AG09319 (cell line): ENCODE measurements at regions not wholly inside any gene's neighbourhood (a gene's known extent, or its start where the extent isn't known, plus 50 kb on each side); places are given as distances from the start of the nearest gene placed in this dataset.

Experiments used
- DNase-seq: peaks from one replicate; pipeline ENCODE4 v3.0.0-alpha.2; 2010; ENCODE audit warnings: low read depth; ENCODE audit errors: extremely low read depth
- TF ChIP-seq, protein P1 (sequence below): IDR thresholded peaks from 2 replicates; pipeline ENCODE4 v1.5.1; 2011; ENCODE audit warnings: low read depth, mild to moderate bottlenecking, inconsistent platforms, low read length, moderate library complexity

DNA sequence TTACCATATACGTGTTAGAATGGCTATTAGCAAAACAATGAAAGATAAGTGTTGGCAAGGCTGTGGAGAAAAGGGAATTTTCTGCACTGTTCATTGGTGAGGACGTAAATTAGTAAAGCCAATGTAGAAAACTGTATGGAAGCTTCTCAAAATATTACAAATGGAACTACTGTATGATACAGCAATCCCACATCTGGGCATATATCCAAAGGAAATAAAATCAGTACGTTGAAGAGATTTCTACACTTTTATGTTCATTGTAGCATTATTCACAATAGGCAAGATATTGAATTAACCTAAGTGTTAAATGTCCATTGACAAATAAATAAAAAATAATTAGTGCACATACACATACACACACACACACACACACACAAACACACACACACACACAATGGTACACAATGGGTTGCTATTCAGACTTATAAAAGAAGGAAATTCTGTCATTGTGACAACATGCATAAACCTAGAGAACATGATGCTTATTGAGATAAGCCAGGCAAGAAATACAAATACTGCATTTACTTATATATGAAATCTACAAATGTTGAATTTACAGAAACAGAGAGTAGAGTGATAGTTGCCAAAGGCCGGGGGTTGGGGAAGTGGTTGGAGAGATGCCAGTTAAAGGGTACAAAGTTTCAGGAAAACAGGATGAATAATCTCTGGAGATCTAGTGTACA lies 565.8 kb upstream of the LRRC4C start:
- TF ChIP-seq, protein P1, sequence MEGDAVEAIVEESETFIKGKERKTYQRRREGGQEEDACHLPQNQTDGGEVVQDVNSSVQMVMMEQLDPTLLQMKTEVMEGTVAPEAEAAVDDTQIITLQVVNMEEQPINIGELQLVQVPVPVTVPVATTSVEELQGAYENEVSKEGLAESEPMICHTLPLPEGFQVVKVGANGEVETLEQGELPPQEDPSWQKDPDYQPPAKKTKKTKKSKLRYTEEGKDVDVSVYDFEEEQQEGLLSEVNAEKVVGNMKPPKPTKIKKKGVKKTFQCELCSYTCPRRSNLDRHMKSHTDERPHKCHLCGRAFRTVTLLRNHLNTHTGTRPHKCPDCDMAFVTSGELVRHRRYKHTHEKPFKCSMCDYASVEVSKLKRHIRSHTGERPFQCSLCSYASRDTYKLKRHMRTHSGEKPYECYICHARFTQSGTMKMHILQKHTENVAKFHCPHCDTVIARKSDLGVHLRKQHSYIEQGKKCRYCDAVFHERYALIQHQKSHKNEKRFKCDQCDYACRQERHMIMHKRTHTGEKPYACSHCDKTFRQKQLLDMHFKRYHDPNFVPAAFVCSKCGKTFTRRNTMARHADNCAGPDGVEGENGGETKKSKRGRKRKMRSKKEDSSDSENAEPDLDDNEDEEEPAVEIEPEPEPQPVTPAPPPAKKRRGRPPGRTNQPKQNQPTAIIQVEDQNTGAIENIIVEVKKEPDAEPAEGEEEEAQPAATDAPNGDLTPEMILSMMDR: no peak
- DNase-seq: no peak

DNA sequence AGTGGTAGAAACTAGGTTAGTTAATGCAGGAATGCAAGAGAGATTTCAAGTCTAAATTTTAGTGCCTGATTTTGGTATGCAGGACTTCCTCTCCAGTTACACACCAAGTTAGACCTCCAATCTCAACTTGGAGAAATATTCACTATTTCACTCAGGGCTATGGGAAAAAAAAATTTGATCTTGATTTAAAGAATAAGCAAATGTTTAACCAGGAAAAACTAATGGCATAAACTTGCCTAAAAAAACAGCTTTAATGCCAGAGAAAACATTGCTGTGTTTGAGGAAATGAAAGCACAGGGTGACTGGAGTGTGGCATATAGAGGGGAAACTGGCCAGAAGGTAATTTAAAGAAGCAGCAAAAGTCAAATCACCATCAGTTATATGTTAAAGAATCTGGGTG lies 575.4 kb upstream of the LRRC4C start:
- TF ChIP-seq, protein P1: no peak
- DNase-seq: no peak

DNA sequence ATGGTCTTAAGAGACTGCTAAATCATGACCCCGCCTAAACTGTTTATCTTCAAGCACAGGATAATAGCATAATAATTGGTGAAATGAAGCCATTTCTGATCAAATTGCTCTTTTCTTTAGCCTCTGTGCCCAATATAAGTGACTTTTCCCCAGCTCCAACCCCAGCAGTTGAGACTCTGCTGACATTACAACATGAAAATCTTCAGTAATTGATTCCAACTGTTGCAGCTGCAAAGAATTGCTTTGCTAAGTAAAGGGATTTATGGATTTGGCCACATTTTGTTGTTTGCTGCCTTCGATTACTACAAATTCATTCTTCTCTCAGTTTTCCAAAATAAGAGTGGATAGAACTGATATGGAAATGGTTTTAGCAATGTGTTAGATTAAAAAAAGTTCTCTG lies 576.7 kb upstream of the LRRC4C start:
- TF ChIP-seq, protein P1: no peak
- no peak for DNase-seq

DNA sequence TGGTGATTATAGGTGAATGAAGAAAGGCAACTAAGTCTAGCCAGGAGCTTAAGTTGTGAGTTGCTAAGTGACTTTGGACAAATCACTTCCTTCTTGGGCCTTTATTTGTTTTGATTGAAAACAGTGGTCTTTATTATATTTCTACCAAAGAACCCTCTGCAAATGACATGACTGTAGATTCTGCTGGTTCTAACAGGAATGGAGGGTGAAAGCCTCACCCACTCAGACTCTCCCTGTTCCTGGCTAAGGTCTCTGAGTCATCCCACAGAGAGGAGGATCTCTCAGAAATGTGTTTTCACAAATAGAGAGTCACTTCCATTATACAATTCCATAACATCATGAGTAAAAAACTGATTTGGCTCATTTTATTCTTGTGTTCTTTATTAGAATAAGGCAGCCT lies 583.9 kb upstream of the LRRC4C start:
- TF ChIP-seq, protein P1: no peak
- DNase-seq: no peak

DNA sequence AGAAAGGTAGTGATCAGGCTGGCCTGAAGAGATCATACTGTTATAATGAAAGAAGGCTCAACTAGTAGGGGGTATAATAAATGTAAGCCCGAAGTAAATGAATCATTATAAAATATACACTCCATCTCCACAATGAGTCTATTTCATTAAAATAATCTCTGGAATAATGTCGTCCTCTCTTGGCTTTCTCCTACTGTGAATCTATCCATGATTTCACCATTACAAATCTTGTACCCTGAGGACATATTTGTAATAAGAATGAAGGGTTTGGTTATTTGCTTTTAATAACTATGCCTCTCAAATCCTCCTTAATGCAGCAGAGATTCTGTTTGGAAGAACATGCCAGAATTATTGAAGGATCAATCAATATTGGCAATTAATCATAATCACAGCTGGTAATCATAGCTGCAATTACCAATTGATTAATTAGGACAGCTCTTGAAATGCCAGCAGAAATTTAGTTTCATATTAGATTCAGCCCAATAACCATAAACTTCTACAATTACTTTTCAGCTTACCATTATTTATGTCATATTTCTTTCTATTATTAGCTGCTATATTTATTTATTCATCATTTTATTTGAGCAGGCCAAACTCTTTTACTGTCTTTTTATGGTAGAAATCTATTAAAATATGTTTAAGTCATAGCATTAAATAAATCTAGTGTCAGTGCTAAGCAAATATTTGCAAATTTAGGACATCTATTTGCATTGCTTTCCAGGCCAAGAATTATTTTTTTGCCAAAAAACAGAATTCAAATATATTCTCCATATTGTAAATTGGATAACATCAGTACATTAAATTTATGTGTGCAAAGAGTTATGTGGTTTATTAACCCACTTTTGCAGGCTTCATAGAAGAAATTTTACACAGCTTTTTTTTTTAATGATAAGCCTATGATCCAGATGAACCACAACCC lies 588.4 kb upstream of the LRRC4C start:
- DNase-seq: no peak
- TF ChIP-seq, protein P1: no peak

DNA sequence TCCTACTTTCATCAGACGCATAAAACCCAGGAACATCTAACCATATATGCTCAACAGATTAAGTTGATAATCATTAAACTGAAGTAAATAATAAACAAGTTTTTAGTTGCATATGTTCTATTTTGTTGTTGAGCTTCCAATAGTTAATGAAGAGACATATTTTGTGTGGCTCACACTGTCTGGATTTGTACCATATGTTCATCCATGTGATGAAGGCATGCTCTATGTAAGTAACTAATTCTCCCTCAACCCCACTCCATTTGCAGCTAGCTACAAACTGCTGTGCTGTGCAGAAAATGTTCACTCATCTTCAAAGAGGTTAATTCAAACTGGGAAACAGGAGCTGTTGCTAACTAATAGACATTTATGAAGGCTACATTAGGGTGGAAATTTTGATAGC lies 589.7 kb upstream of the LRRC4C start:
- DNase-seq: no peak
- TF ChIP-seq, protein P1: no peak

DNA sequence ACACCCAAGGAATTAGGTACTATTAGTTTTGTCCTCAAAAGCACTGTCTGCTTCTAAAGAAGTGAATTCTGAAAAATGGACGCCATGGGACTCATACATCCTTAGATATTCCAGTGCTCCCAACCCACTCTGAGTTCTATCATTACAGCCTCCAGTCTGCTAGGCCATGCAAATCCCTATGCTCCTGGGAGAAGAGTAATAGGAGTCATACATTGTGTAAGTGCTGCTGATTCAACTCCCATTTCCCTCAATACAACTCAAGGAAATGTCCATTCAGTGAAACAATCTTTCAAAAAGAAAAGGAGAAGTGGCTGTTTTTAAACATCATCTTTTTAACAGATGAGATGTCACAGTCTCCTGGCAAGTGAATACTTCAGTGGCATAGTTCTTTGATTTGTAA lies 590.2 kb upstream of the LRRC4C start:
- TF ChIP-seq, protein P1: no peak
- no peak for DNase-seq
